Activated naive CD8-positive, alpha-beta T cell (primary cell): ENCODE measurements at regions not wholly inside any gene's neighbourhood (a gene's known extent, or its start where the extent isn't known, plus 50 kb on each side); places are given as distances from the start of the nearest gene placed in this dataset.
"Not testable (repeated sequence)": the region's sequence is repeated elsewhere in the genome, so short reads cannot be mapped to it uniquely, and the experiment has no call there.

Source experiments
- H3K27ac Mint-ChIP-seq: one replicate; pipeline ENCODE4 v1.8.0; 2021; ENCODE audit warnings: mixed read lengths
- H3K27me3 Mint-ChIP-seq: one replicate; pipeline ENCODE4 v1.8.0; 2021; ENCODE audit warnings: mixed read lengths
- H3K36me3 Mint-ChIP-seq: one replicate; pipeline ENCODE4 v1.8.0; 2021; ENCODE audit warnings: mixed read lengths
- H3K4me1 Mint-ChIP-seq: one replicate; pipeline ENCODE4 v1.8.0; 2021; ENCODE audit warnings: low read depth, mixed read lengths
- H3K4me3 Mint-ChIP-seq: one replicate; pipeline ENCODE4 v1.8.0; 2021; ENCODE audit warnings: mild to moderate bottlenecking, mixed read lengths
- H3K9me3 Mint-ChIP-seq: one replicate; pipeline ENCODE4 v1.8.0; 2021; ENCODE audit warnings: low read depth, mixed read lengths

DNA sequence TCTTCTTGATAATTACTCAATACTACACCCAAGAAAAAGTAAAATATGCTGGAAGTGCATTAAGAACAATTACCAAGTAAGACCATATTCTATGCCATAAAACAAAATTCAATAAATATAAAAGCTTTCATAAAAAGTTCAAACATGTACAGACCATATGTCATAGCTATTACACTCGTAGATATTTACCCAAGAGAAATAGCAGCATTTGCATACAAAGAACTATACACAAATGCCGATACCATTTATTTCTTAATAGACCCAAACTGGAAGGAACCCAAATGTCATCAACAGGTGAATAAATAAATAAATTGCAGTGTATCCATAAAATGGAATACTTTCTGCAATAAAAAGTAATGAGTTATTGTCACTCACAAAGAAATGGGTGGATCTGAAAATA lies 78.3 kb upstream of the SLC16A7 start:
- peaks cover 14% of the 10 kb centered on the region for H3K4me1 Mint-ChIP-seq
- no peak overlapping the region for H3K27ac Mint-ChIP-seq
- H3K36me3 Mint-ChIP-seq = no peaks in the 10 kb centered on the region
- no peak overlapping the region for H3K4me3 Mint-ChIP-seq
- H3K9me3 Mint-ChIP-seq = no peaks in the 10 kb centered on the region
- H3K27me3 Mint-ChIP-seq = no peaks in the 10 kb centered on the region

DNA sequence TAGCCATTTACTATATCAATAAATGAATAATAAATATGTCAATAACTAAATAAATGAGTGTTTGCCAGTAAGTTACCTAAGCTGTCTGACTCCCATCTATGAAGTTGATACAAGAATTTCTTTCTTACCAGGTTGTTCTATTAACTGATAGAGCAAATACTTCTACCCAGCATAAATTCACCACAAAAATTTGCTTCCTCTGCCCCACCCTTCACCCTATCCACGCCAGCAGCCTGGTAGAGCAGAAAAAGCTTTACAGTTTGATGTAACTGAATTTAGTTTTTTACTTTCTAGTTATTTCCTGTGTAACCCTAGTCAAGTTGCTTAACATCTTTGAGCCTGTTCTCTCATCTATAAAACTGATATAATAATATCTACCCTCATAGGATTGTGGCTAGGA lies 94.9 kb upstream of the SLC16A7 start:
- no peak overlapping the region for H3K4me3 Mint-ChIP-seq
- H3K9me3 Mint-ChIP-seq = no peaks in the 10 kb centered on the region
- no peaks in the 10 kb centered on the region for H3K27me3 Mint-ChIP-seq
- H3K4me1 Mint-ChIP-seq = peaks cover 19% of the 10 kb centered on the region
- peaks cover 3% of the 10 kb centered on the region for H3K36me3 Mint-ChIP-seq
- no peak overlapping the region for H3K27ac Mint-ChIP-seq

DNA sequence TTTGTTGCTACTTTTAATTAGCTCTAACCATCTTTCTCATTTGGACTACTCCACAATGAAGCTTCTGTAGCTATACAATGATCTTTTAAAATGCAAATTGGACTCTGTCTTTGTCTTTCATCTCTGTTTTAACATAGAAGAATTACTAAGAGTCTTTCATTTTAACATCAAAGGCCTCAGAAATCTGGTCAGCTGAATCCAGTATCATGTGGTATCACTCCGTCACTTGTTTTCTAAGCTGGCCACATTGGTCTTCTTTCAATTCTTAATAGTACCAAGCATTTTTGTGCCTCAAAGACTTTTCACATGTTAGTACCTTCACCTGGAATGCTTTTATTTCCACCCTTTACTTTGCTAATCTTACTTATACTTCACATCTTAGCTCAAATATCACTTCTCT lies 95.5 kb upstream of the SLC16A7 start:
- H3K4me1 Mint-ChIP-seq = peaks cover 19% of the 10 kb centered on the region
- H3K36me3 Mint-ChIP-seq = peaks cover 3% of the 10 kb centered on the region
- no peak overlapping the region for H3K4me3 Mint-ChIP-seq
- H3K27ac Mint-ChIP-seq = no peak overlapping the region
- H3K9me3 Mint-ChIP-seq = no peaks in the 10 kb centered on the region
- H3K27me3 Mint-ChIP-seq = no peaks in the 10 kb centered on the region

DNA sequence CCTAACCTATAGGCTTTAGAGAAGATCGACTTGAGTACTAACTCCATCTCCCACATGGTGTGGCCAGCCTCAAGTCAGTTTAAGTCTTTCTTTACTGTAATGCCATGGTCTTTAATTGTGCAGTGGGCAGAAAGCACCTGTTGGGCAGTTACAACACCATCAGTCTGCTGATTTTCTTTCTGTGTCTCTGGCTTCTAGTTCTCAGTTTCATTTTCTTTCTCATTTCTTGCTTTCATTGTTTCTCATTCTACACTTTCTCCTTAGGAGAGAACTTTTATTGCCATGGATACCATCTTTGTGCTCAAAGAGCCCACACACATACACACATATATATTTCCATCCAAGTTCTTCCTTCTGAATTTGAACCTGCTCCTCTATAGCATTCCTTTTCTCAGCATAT lies 96.1 kb upstream of the SLC16A7 start:
- H3K4me3 Mint-ChIP-seq = no peak overlapping the region
- no peaks in the 10 kb centered on the region for H3K9me3 Mint-ChIP-seq
- H3K27ac Mint-ChIP-seq = peak overlapping the region; percentile 7
- peaks cover 19% of the 10 kb centered on the region for H3K4me1 Mint-ChIP-seq
- H3K36me3 Mint-ChIP-seq = peaks cover 3% of the 10 kb centered on the region
- H3K27me3 Mint-ChIP-seq = no peaks in the 10 kb centered on the region

DNA sequence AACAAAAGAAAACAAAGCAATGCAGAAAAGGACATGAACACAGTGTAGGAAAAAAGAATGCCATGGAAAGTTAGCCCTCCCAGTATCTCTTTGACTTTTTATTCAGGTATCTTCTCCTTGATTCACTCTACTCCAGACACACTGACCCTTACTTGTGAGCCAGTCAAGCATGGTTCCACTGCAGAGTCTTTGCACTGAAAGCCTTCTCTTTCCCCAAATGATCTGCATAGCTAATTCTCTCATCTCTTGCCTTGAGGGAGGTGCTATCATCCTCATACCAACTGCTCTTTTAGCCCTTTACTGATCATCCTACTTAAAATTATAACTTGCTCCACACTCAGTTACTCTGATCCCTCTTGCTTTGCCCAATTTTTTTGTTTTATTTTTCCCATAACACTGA lies 101.2 kb upstream of the SLC16A7 start:
- no peaks in the 10 kb centered on the region for H3K27me3 Mint-ChIP-seq
- H3K27ac Mint-ChIP-seq = no peak overlapping the region
- H3K4me3 Mint-ChIP-seq = no peak overlapping the region

DNA sequence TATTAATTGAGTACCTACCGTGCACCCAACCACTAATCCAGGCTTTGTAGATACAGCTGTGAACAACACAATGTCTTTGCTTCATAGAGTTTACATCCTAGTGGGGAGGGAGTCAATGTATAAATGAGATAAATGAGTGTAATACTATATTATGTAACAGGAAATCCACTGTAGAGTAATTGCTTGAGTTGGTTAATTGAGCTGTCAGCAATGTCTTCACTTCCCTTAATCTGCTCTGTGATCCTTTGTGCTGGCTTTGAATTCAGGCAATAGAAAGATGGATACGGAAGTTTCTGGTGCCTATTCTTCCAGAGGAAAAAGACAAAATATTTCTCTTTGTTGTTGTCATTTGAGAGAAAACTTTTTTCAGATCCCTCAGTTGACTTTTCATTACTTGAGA lies 104.0 kb upstream of the SLC16A7 start:
- no peaks in the 10 kb centered on the region for H3K36me3 Mint-ChIP-seq
- no peak overlapping the region for H3K4me3 Mint-ChIP-seq
- H3K27ac Mint-ChIP-seq = no peak overlapping the region
- no peaks in the 10 kb centered on the region for H3K4me1 Mint-ChIP-seq
- no peaks in the 10 kb centered on the region for H3K9me3 Mint-ChIP-seq
- no peaks in the 10 kb centered on the region for H3K27me3 Mint-ChIP-seq

More for the DNA sequence above, 101.2 kb upstream of the SLC16A7 start:
- Mint-ChIP-seq H3K9me3 (no peaks in the 10 kb centered on the region), H3K36me3 (no peaks in the 10 kb centered on the region), H3K4me1 (peaks cover 2% of the 10 kb centered on the region)

DNA sequence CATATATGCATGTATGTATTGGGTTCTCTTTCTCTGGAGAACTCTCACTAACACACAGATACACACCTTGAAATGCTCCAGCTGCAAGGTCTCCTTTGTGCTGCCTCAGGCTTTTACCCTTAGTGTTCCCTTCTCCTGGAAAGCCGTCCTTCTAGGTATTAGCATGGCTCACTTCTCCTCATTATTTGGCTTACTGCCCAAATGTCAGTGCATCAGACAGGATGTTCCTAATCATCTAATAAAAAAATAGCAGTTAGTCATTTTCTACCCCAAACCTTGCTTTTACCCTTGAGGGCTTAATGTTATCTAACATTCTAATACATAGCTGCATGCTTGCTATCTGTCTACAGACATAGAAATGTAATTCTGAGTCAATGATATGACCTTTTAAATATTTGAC lies 109.0 kb upstream of the SLC16A7 start:
- peaks cover 2% of the 10 kb centered on the region for H3K4me1 Mint-ChIP-seq
- H3K27me3 Mint-ChIP-seq = no peaks in the 10 kb centered on the region
- no peak overlapping the region for H3K4me3 Mint-ChIP-seq
- H3K27ac Mint-ChIP-seq = no peak overlapping the region
- no peaks in the 10 kb centered on the region for H3K36me3 Mint-ChIP-seq
- no peaks in the 10 kb centered on the region for H3K9me3 Mint-ChIP-seq

DNA sequence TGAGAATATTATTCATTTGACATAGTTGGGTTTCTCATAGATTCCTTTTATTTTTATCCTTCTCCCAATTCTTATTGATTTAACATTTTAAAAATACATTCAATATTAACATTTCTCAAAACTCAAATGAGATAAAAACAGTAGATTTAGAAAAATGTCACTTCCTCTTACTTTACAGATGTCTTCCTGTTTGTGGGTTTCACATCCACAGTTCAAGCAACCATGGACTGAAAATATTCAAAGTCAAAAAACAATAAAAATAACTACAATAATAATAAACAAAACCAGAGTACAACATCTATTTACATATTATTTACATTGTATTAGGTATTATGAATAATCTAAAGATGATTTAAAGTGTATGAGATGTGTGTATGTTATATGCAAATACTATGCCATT lies 111.3 kb upstream of the SLC16A7 start:
- H3K27me3 Mint-ChIP-seq = no peaks in the 10 kb centered on the region
- H3K4me1 Mint-ChIP-seq = peaks cover 2% of the 10 kb centered on the region
- H3K4me3 Mint-ChIP-seq = no peak overlapping the region
- no peaks in the 10 kb centered on the region for H3K36me3 Mint-ChIP-seq
- H3K27ac Mint-ChIP-seq = no peak overlapping the region
- no peaks in the 10 kb centered on the region for H3K9me3 Mint-ChIP-seq

DNA sequence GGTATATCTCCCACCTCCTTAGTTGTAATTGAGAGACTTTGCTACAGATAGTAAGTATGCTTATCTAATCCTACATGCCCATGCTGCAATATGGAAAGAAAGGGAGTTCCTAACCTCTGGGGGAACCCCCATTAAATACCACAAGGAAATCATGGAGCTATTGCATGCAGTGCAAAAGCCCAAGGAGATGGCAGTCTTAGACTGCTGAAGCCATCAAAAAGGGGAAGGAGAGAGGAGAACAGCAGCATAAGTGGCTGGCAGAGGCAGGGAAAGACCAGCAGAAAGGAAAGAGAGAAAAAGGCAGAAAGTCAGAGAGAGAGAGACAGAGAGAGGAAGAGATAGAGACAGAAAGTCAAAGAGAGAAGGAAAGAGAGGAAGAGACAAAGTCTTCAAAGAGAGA lies 121.6 kb upstream of the SLC16A7 start:
- not testable (repeated sequence) for H3K4me1 Mint-ChIP-seq, H3K27ac Mint-ChIP-seq, H3K36me3 Mint-ChIP-seq, H3K27me3 Mint-ChIP-seq, H3K4me3 Mint-ChIP-seq, H3K9me3 Mint-ChIP-seq

DNA sequence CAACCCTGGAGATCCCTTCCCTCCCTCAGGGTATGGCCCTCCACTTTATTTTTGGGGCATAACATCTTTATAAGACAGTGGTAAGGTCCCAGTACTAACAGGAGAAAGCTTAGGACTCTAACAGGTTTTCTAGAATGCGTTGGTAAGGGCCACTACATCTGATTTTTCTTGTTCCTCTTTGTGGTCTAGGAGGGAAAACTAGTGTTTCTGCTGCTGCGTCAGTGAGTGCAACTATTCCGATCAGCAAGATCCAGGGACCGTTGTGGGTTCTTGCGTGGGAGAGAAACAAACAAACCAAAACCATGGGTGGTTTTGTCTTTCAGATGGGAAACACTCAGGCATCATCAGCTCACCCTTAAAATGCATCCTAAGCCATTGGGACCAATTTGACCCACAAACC lies 123.6 kb upstream of the SLC16A7 start:
- H3K27me3 Mint-ChIP-seq = no peaks in the 10 kb centered on the region
- peaks cover 7% of the 10 kb centered on the region for H3K36me3 Mint-ChIP-seq
- no peak overlapping the region for H3K27ac Mint-ChIP-seq
- H3K9me3 Mint-ChIP-seq = no peaks in the 10 kb centered on the region
- no peaks in the 10 kb centered on the region for H3K4me1 Mint-ChIP-seq
- no peak overlapping the region for H3K4me3 Mint-ChIP-seq

DNA sequence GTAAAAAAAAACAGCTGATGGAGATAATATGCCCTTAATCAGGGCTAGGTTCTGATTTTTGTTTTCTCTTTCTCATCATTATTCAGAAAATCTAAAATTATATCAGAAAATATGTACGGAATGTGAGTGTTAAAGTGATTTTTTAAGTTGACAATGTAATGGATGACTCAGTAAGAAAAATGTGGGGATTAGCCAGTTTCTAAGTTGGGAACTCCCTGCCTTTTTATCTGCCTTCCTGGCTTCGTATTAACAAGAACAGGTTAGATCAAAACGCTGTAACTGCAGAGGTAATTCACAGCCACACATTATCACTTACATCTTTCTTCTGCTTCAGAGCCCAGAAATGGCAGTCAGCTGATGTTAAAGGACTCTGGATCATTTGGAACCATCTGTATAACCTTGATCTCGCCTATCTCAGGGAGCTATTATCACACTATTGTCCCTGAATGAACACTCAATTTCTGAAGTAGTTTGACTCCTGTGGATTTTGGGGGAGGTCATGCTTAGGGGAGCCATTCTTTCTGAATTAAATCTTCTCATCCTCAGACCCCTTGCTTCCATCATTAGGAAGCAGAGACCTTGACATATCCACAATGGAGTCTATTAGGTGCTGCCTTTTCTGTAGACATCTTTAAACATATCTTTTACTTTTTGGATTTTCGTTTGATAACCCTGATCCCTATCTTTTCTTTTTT lies 135.7 kb upstream of the SLC16A7 start:
- H3K4me1 Mint-ChIP-seq = no peaks in the 10 kb centered on the region
- H3K27me3 Mint-ChIP-seq = no peaks in the 10 kb centered on the region
- no peaks in the 10 kb centered on the region for H3K9me3 Mint-ChIP-seq
- H3K36me3 Mint-ChIP-seq = no peaks in the 10 kb centered on the region
- H3K4me3 Mint-ChIP-seq = no peak overlapping the region
- no peak overlapping the region for H3K27ac Mint-ChIP-seq

DNA sequence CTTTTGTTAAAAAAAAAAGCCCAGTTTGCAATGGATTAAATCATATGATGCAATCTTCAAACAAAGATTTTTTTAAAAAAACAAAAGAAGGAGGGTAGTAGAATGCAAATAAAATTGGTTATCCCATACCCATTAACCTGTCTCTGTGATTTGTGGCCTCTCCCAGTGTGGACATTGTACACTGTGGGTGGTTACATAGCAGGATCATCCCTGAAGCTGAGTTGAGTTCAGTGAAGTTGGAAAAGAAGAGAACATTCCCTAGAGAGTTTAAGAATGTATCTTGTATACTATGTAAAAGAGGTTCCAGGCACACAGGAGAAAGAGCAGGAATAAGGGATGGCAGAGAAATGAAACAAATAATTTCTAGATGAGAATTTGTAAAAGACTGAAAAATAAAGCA lies 142.4 kb upstream of the SLC16A7 start:
- Mint-ChIP-seq H3K4me3 (no peak overlapping the region), H3K9me3 (peaks cover 5% of the 10 kb centered on the region), H3K27ac (no peak overlapping the region), H3K27me3 (no peaks in the 10 kb centered on the region), H3K36me3 (no peaks in the 10 kb centered on the region), H3K4me1 (no peaks in the 10 kb centered on the region)

DNA sequence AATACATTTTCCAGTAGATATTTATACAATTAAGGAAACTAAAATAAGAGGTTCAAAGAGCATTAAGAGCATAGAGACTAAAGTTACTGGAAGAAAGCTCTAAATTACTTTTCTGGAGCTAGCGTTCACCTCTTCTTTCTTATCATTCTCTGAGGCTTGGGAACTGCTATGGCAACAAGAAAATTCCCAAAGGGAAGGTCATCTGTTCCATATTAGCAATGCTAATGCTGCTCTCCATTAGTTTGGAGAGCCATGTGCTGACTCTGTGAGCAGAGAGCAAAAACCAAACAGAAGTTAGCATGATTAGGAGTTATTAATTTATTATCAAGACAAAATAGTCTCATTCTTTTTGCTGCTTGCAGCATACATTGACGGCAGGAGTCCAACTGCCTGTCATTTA lies 143.1 kb upstream of the SLC16A7 start:
- Mint-ChIP-seq H3K36me3 (no peaks in the 10 kb centered on the region), H3K9me3 (peaks cover 5% of the 10 kb centered on the region), H3K4me1 (no peaks in the 10 kb centered on the region), H3K27ac (no peak overlapping the region), H3K4me3 (no peak overlapping the region), H3K27me3 (no peaks in the 10 kb centered on the region)

DNA sequence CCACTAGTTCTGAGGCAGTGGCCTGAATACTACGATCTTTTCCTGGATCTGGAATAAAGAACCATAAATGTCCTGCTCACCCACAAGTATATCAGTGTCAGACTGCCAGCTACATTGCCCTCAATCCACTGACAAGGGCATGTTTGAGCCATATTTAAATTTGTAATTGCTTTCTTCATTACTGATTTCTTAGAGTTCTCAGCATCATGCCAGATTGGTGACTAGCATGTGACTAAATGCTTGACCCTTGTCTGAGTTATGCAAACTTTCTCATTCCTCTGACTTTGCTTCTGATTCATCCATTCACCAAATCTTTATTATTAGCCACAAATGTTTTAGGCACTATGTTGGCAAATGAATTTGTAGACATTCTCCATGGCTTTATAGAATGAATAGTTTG lies 143.6 kb upstream of the SLC16A7 start:
- H3K27me3 Mint-ChIP-seq = no peaks in the 10 kb centered on the region
- no peaks in the 10 kb centered on the region for H3K36me3 Mint-ChIP-seq
- peaks cover 5% of the 10 kb centered on the region for H3K9me3 Mint-ChIP-seq
- H3K27ac Mint-ChIP-seq = no peak overlapping the region
- H3K4me1 Mint-ChIP-seq = no peaks in the 10 kb centered on the region
- H3K4me3 Mint-ChIP-seq = no peak overlapping the region

DNA sequence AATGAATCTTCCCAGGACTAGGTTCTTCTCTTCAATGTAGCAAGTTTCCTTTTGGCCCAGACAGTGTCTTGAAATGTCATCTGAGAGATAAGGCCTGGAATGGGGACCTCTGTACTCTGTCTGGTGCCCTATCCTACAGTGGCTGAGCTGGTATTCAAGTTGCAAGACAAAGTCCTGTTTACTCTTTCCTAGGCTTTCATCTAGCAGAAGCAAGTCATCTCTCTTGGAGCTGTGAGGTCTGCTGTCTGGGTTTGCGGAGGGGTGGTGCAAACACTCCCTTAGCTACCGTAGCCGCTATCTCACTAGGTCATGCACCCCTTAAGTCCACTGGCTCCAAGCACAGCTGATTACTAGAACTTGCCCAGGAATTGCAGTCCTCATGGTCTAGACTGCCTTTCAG lies 149.7 kb upstream of the SLC16A7 start:
- Mint-ChIP-seq H3K36me3 (peaks cover 10% of the 10 kb centered on the region), H3K4me1 (no peaks in the 10 kb centered on the region), H3K27ac (no peak overlapping the region), H3K27me3 (no peaks in the 10 kb centered on the region), H3K9me3 (peaks cover 13% of the 10 kb centered on the region), H3K4me3 (no peak overlapping the region)

DNA sequence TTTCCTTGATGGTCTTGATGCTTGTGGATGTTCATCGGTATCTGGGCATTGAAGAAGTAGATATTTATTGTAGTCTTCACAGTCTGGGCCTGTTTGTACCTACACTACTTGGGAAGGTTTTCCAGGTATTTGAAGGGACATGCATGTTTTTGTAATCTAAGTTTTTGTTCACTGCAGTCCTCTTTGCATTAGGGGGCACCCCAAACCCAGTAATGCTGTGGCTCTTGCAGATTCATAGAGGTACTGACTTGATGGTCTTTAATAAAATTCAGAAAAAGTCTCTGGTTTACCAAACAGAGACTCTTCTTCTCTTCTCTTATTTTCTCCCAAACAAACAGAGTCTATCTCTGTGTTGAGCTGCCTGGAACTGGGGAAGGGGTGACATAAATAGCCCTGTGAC lies 150.9 kb upstream of the SLC16A7 start:
- Mint-ChIP-seq H3K4me1 (no peaks in the 10 kb centered on the region), H3K4me3 (no peak overlapping the region), H3K27ac (no peak overlapping the region), H3K36me3 (peaks cover 11% of the 10 kb centered on the region), H3K27me3 (no peaks in the 10 kb centered on the region), H3K9me3 (peaks cover 13% of the 10 kb centered on the region)
